HG03139 (cell line): ENCODE measurements at regions not wholly inside any gene's neighbourhood (a gene's known extent, or its start where the extent isn't known, plus 50 kb on each side); places are given as distances from the start of the nearest gene placed in this dataset.
A peak's percentile ranks its signal among the peaks of the same experiment; 100 is the strongest.

Experiments used
- ATAC-seq: cut with Tn5 transposase; IDR thresholded peaks from one replicate; pipeline ENCODE4 v1.9.1; 2021; ENCODE audit not compliant: unreplicated experiment

- no peak for ATAC-seq
Measured at GRCh38 chr11:32039149-32039548, 51.7 kb upstream of the RCN1 start.

- no peak for ATAC-seq
Measured at GRCh38 chr11:32034680-32035079, 56.2 kb upstream of the RCN1 start.

DNA sequence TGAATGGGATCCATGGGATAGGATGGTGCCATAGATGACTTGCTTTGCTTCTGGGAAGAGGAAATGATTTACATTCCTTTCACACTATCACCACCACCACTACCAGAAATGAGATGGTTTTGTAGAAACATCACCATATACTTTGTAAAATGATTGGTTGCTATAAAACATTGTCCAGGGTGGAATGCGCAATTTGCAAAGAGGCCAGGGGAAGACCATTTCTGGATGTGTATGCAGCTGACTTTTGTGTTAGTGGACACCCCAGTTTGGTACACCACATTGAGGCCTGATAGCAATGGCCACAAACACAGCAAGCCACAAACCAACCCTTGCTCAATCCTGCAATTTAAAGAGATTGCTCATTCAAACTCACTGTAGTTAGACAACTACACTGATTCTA, 56.7 kb upstream of the RCN1 start:
- ATAC-seq: no peak

DNA sequence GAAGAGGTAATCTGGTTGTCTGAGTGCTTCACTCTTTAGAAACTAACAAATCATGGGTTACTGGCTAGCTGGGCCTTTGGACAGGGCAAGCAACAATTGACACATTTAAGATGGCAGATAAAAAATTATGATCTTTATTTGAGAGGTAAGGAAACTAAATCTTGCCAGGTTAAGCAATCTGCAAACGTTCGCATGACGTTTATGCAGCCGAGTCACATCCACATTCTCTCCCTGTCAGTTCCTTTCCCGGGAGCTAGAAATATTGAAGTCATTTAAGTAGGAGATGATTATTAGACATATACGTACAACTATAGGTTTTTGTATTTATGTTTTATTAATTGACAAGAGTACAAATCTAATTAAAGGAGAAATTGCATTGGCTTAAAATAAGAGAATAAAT, 57.4 kb upstream of the RCN1 start:
- ATAC-seq: no peak

DNA sequence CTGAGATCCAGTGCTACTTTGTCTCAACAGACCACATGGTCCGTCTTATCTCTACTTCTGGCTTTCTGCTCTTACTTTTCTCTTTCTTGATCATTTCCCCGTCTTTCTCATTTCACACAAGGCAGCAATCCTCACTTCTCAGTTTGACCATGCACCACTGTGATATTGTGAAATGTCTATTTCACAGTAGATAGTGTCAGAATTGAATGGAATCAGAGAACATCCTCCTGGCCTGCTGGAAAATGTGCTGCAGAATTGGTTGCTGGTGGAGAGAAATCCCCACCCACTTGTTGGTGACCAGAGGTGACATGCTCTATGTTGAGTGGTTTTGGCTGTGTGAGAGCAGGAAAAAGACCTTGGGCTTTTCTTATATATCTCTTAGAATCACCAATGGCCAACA, 57.8 kb upstream of the RCN1 start:
- no peak for ATAC-seq

GRCh38 chr11:32032478-32032877, 58.4 kb upstream of the RCN1 start:
- ATAC-seq: no peak

DNA sequence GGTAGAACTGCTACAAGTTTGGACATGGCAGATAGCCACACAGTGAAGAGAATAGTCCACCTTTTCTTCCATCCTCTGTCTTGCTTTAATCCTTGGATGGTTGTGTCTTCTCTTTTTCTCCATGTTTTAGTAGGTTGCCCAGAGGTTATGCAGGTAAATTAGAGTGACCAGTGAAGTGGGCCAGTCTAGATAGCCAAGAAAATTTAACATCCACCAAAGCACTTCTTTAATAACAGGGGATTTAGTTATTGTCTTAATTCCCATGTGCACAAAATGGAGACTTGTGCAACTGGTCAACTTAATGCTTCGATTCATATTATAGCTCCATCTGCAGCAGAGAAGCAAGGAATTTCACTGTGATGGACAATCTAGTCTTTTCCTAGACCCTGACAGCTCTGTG, 58.8 kb upstream of the RCN1 start:
- no peak for ATAC-seq

- no peak for ATAC-seq
Measured at GRCh38 chr11:32030875-32031503, 59.9 kb upstream of the RCN1 start.

- no peak for ATAC-seq
Measured at GRCh38 chr11:32029721-32030120, 61.2 kb upstream of the RCN1 start.

DNA sequence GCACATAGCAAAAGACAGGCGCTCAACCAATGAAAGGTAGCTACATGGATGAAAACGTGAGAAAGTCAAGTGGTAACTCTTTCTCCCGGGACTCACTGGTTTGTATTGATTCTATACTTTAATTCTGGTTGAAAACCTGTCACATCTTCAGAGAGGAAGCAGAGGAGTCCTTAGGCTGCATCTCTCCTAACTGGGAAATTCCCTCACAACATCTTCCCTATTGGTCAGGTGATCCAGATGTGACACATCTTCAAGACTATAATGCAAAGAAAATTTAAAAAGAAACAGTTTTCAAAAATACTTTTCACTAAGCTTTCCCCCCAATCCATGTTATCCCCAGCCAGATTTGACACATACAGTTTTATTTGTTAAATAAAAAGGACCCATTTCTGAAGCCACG, 62.7 kb upstream of the RCN1 start:
- no peak for ATAC-seq

GRCh38 chr11:32026766-32027165, 64.1 kb upstream of the RCN1 start:
- no peak for ATAC-seq

DNA sequence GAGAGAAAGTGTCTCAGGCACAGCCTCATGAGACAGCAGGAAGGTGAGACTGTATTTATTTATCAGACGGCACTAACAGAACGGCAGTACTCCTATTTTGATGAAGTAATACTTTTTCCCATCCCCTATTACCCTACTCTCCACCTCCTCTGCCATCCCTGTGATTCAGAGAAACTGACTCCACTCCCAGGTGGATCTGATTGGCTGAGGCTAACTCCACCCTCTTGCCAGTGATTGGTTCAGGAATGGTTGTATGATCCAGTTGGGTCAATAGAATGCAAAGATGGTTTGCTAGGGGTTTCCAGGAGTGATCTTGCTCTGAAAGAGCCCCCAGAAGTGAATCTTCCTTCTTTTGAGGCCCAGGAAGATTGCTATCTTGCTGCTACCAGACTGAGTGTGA, 65.9 kb upstream of the RCN1 start:
- no peak for ATAC-seq

DNA sequence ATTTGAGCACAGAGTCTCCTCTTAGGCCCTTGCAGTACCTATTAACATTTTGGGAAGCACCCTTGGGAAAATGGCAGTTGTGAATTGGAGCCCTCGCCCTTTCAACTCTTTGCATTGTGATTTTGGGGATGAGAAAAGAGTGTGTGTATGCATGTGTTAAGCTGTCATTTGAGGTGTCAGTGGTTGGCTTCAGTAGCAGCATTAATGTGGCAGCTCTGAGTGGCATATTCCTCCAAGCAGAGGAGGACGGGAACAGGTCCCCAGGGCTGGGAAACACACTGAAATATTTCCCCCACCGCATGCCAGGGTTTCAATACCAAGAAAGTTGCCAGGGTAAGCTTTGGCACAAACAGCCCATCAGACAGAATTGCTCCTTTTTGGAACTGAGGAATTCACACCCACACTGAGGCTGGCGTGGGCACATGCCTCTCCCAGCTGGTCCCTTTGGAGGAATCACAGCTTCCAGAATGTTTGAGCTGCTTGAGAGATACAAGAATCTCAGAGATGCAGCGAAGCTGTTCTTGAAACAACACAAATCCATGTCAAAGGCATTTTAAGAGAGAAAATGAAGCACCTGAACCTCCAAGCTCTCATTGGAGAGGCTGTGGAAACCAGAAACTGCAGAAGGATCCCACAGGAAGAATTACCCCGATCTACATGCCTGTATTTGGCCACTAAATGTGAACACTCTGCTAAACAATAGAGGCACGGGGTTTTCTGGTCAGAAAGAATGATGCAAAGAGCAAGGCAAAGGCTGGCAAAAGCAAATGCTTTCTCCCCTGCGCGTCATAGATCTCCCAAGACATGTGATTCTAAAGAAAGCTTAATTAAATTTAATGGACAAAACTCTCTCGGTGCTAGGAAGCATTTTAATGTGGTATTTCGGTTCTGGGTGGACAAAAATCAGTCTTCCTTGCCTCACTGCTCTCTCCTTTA, 67.2 kb upstream of the RCN1 start:
- ATAC-seq: no peak

GRCh38 chr11:32018672-32019071, 72.2 kb upstream of the RCN1 start:
- ATAC-seq: no peak

DNA sequence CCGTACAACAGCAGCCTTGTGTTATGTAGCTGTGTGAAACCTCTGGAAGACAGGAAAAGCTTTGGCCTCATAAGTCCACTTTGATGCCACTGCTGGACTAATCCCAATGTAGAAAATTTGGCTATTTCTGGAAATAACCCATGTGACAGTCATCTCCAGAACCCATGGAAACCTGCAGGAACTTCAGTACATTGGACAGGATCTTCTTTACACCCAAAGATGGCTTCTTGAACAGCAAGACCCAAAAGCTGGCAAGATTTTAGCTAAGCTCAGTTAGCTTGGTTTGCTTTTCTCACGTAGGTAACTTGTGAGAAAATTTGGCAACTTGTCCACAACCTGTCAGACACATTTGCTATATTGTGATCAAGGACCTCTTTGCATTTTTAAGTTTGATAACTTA, 74.8 kb upstream of the RCN1 start:
- no peak for ATAC-seq

GRCh38 chr11:32015427-32015826, 75.4 kb upstream of the RCN1 start:
- no peak for ATAC-seq

- ATAC-seq: no peak
Measured at GRCh38 chr11:32013603-32014002, 77.3 kb upstream of the RCN1 start.

DNA sequence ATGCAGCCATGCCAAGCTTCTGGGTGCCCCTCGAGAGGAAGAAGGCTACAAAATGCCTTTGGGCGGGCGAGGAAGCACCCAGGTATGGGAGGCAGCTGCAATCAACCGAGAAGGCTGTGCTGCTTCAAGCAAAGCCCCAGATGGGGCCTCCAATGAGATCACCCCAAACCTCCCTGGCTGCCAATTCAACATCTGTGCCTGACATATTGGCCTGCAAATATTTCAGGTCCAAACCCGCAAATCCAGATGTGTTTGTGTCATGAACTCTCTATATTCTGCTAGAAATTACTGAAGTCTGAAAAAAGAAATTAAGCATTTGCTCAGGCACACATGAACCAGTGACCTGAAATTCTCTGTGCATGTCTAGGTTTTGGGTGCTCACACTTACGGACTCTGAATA, 78.8 kb upstream of the RCN1 start:
- no peak for ATAC-seq

DNA sequence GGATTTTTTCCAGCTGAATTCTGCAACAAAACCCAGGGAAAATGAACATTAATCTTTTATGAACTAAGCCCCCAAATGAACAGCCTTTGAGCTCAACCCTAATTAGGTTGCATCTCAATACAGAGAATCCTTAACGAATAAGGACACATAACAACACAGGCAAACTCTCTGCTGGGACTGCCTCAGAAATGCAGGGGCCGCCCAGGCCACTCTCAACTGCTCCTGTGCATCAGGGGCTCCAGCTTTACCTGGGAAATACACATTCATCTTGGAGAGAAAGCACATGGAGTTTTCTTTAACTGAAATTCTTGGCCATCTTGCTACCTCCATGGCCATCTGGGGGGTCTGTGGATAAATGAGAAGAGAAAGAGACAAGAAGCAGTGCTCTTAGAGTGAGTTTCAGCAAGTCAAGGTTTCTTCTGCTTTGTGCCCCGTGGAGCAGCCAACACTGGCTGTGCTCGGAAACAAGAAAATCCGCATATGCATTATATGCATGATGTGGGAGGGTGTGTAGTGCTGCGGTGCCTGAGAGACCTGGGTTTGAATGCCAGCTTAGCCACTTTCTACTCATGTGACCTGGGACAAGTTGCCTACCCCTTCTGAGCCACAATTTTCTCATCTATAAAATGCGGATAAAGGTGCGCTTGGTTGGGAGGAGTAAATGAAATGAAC, 81.9 kb upstream of the RCN1 start:
- ATAC-seq: no peak

DNA sequence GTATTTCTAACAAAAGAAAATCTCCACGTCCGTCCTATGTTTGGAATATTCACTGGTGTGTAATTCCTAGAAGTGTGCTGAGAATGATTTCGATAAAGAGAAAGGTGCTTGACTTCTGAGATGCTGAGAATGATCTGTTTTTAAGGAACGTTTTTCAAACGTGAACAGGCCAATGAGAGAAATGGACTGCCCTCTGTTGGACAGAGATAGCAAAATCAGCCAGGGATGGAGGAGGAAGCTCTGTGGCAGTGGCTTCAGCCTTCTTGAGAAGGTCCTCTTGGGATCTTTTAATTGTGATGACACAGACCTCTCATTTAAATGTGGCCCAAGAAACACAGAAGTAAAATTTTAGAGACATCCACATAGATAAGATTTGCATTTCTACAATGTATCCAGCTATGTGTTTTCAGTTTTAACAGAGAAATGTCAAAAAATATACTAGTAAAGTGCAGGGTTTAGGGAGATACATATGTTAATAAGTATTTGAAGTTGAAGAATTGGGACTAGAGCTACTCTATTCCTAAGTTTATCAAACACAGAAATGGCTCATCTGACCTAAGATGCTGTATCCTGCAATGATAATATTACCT, 84.0 kb upstream of the RCN1 start:
- peak; percentile 77 for ATAC-seq

DNA sequence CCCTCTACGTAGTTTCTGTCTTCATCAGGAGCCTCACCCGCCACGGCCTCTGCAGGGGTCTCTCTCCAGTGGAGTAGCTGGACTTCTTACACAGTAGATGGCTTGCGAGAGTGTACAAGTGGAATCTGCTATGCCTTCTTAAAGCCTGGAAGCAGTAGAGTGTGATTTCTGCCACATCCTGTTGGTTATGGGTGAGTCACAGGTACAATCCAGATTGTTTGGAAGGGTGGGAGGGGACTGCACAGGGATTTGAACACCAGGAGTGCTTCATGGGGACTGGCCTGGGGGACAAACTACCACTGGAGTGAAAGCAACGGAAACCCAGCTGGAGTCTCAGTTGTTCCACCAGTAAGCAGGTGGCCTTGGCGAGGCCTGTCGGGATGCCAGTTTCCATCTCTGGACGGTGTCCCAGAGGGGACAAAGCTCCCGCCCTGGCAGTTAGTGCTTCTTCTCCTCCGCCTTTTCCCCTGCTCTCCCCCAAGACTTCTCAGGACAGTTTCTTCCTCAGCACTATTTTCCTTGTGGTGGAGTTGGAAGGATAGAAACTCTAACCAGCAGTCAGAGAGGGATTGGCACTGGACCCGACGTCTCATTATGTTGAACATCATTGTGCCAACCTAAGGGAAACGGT, 85.0 kb upstream of the RCN1 start:
- no peak for ATAC-seq
